ENCODE measurements at regions not wholly inside any gene's neighbourhood (a gene's known extent, or its start where the extent isn't known, plus 50 kb on each side); places are given as distances from the start of the nearest gene placed in this dataset.

DNA sequence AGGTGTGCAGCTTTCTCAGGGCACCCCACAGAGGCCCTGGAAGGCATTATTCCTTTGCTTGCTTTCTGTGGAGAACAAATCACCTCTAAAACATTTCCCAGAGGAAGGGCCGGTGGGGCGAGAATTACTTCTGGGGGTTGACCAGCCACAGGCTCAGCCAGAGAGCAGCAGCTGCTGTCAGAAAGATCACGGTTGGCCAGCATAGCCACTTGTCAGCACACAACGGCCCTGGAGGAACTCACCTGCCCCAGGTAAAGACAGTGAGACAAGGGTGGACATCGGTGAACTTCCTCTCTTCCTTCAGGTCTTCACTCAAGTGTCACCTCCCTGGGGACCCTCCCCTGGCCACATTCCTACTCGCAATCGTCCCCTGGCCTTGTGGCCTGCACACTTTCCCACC, 69.5 kb upstream of the CLDN14 start:
- TF ChIP-seq YY1 (IDR thresholded peaks at IDR 0.05; ENCODE audit: extremely low read depth, insufficient replicate concordance, low read depth, low read length) (no peak), JUND (IDR thresholded peaks at IDR 0.05) (no peak), CTCF (IDR thresholded peaks at IDR 0.05 in 2 of 3, conservative IDR thresholded peaks at IDR 0.05 in 1 of 3; ENCODE audit: borderline replicate concordance in 1 of 3, insufficient read depth in 1 of 3, low read depth in 2 of 3, low read length in 2 of 3) (no peak), EZH2 (IDR thresholded peaks at IDR 0.05) (no peak)
